HEK293T (cell line): ENCODE measurements at regions not wholly inside any gene's neighbourhood (a gene's known extent, or its start where the extent isn't known, plus 50 kb on each side); places are given as distances from the start of the nearest gene placed in this dataset.
"Not testable (repeated sequence)": the region's sequence is repeated elsewhere in the genome, so short reads cannot be mapped to it uniquely, and the experiment has no call there.

Experiments
- CTCF ChIA-PET: fragments of 350-600 bp; formaldehyde crosslinking; extraction: SDS; loops from one replicate; lab custom pipeline; 2021; ENCODE audit warnings: antibody characterized with exemption, inconsistent platforms; lab: Yijun Ruan, JAX
- POLR2A ChIA-PET: fragments of 350-600 bp; formaldehyde crosslinking; extraction: SDS; loops from one replicate; lab custom pipeline; 2020; ENCODE audit warnings: antibody characterized with exemption, inconsistent platforms; lab: Yijun Ruan, JAX
- DNase-seq: peaks from one replicate; pipeline ENCODE4 v3.0.0; 2012; ENCODE audit warnings: mixed read lengths; ENCODE audit errors: extremely low spot score
- ARNT ChIP-seq: fragments of 450-650 bp; IDR thresholded peaks from 2 replicates; pipeline ENCODE4 v1.6.1; 2017; ENCODE audit warnings: mild to moderate bottlenecking
- BHLHE40 ChIP-seq: fragments of 450-650 bp; IDR thresholded peaks from 2 replicates; pipeline ENCODE4 v1.6.1; 2016; ENCODE audit warnings: mild to moderate bottlenecking, moderate library complexity, borderline replicate concordance
- CTBP1 ChIP-seq: fragments of 450-650 bp; IDR thresholded peaks from 2 replicates; pipeline ENCODE4 v1.6.1; 2016; ENCODE audit warnings: borderline replicate concordance
- ELF4 ChIP-seq: fragments of 450-650 bp; IDR thresholded peaks from 2 replicates; pipeline ENCODE4 v1.6.1; 2017; ENCODE audit warnings: antibody characterized with exemption
- FOXA1 ChIP-seq: fragments of 450-650 bp; IDR thresholded peaks from 2 replicates; pipeline ENCODE4 v1.6.1; 2016; ENCODE audit warnings: mild to moderate bottlenecking
- FOXK2 ChIP-seq: fragments of 450-650 bp; IDR thresholded peaks from 2 replicates; pipeline ENCODE4 v1.6.1; 2016; ENCODE audit warnings: mild to moderate bottlenecking
- FOXM1 ChIP-seq: fragments of 450-650 bp; IDR thresholded peaks from 2 replicates; pipeline ENCODE4 v1.6.1; 2017; ENCODE audit warnings: mild to moderate bottlenecking, borderline replicate concordance
- HDGF ChIP-seq: fragments of 450-650 bp; IDR thresholded peaks from 2 replicates; pipeline ENCODE4 v1.6.1; 2017; ENCODE audit warnings: antibody characterized with exemption, borderline replicate concordance
- L3MBTL2 ChIP-seq: fragments of 450-650 bp; conservative IDR thresholded peaks from 2 replicates; pipeline ENCODE4 v1.6.1; 2016; ENCODE audit warnings: mild to moderate bottlenecking
- LEF1 ChIP-seq: fragments of 450-650 bp; IDR thresholded peaks from 2 replicates; pipeline ENCODE4 v1.6.1; 2017; ENCODE audit warnings: mild to moderate bottlenecking, borderline replicate concordance
- NFRKB ChIP-seq: fragments of 450-650 bp; IDR thresholded peaks from 2 replicates; pipeline ENCODE4 v1.6.1; 2016; ENCODE audit warnings: mild to moderate bottlenecking, moderate library complexity
- SP1 ChIP-seq: fragments of 450-650 bp; IDR thresholded peaks from 2 replicates; pipeline ENCODE4 v1.6.1; 2017
- SUZ12 ChIP-seq: fragments of 450-650 bp; IDR thresholded peaks from 2 replicates; pipeline ENCODE4 v1.6.1; 2016; ENCODE audit warnings: mild to moderate bottlenecking
- TARDBP ChIP-seq: fragments of 450-650 bp; IDR thresholded peaks from 2 replicates; pipeline ENCODE4 v1.6.1; 2016
- ZNF384 ChIP-seq: fragments of 450-650 bp; IDR thresholded peaks from 2 replicates; pipeline ENCODE4 v1.6.1; 2016
- TF ChIP-seq, protein P1 (sequence below): fragments of 450-650 bp; IDR thresholded peaks from 2 replicates; pipeline ENCODE4 v1.6.1; 2016

DNA sequence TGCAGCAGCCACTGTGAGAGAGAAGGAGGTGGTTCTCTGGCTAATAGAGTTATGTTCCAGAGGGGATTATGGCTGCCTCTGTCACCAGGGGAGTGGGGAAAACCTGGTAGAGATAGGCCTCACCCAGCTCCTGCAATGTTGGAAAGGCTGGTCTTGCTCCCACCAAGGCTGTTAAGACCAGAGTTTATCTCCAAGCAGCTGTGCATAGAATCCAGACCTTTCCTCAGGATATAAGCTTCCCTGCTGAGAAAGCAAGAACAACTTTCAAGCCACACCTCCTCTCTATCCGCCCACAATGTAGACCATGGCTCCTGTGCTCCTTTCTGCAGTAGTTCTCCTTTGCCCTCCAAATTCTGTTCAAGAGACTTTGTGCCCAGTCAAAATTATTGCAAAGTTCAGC is 1375.4 kb downstream of the REEP3 start:
- POLR2A ChIA-PET = no interaction called here
- no peak for TF ChIP-seq BHLHE40
- no peak for TF ChIP-seq SUZ12
- TF ChIP-seq LEF1 = no peak
- TF ChIP-seq ZNF384 = no peak
- no peak for TF ChIP-seq FOXK2
- TF ChIP-seq, protein P1, sequence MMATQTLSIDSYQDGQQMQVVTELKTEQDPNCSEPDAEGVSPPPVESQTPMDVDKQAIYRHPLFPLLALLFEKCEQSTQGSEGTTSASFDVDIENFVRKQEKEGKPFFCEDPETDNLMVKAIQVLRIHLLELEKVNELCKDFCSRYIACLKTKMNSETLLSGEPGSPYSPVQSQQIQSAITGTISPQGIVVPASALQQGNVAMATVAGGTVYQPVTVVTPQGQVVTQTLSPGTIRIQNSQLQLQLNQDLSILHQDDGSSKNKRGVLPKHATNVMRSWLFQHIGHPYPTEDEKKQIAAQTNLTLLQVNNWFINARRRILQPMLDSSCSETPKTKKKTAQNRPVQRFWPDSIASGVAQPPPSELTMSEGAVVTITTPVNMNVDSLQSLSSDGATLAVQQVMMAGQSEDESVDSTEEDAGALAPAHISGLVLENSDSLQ = no peak
- no peak for TF ChIP-seq NFRKB
- no peak for TF ChIP-seq CTBP1
- no peak for TF ChIP-seq TARDBP
- DNase-seq = no peak
- CTCF ChIA-PET = no interaction called here

DNA sequence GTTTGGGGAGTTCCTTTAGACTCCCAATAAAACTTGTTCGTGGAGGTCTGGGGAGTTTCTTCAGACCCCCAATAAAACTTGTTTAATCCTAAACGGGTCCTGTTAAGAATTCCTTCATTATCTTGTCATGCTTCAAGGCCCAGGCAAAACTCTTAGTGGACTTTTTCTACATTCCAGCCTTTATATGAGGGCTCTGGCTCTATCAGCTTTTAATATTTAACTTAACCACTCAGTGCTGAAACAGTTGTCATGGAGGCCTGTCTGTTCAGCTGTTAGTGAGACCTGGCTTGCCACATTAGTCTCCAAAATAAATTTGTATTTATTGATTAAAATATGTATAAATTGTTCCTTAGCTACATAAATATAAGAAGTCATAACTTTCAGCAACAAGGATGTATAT is 1385.1 kb downstream of the REEP3 start:
- DNase-seq, POLR2A ChIA-PET, CTCF ChIA-PET: not testable (repeated sequence)

DNA sequence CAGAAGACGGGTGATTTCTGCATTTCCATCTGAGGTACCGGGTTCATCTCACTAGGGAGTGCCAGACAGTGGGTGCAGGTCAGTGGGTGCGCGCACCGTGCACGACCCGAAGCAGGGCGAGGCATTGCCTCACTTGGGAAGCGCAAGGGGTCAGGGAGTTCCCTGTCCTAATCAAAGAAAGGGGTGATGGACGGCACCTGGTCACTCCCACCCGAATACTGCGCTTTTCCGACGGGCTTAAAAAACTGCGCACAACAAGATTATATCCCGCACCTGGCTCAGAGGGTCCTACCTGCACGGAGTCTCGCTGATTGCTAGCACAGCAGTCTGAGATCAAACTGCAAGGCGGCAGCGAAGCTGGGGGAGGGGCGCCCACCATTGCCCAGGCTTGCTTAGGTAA is 1403.1 kb downstream of the REEP3 start:
- DNase-seq, POLR2A ChIA-PET: not testable (repeated sequence)
- CTCF ChIA-PET = interaction anchor here (0.6 kb wide), 1 partner anchor 821 kb away, joined by 4 read pairs; no protein-coding TSS in a partner anchor

DNA sequence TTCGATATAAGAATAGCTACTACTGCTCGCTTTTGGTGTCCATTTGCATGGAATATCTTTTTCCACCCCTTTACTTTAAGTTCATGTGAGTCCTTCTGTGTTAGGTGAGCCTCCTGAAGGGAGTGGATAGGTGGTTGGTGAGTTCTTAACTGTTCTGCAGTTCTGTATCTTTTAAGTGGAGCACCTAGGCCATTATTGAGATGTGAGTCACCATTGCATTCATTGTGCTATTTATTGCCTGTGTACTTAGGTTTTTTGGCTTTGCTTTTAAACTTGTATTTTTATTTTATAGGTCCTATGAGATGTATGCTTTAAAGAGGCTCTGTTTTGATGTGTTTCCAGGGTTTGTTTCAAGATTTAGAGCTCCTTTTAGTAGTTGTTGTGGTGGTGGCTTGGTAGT is 1430.8 kb downstream of the REEP3 start:
- ChIA-PET CTCF (interaction anchor here (0.6 kb wide), 1 partner anchor 330 kb away, joined by 5 read pairs; no protein-coding TSS in a partner anchor), POLR2A (no interaction called here)
- no peak for DNase-seq
- no peak for TF ChIP-seq SUZ12
- no peak for TF ChIP-seq TARDBP
- no peak for TF ChIP-seq FOXA1
- TF ChIP-seq L3MBTL2 = no peak
- no peak for TF ChIP-seq FOXM1
- no peak for TF ChIP-seq NFRKB
- no peak for TF ChIP-seq ELF4
- TF ChIP-seq SP1 = no peak
- TF ChIP-seq CTBP1 = no peak
- no peak for TF ChIP-seq BHLHE40
- TF ChIP-seq ZNF384 = no peak
- TF ChIP-seq, protein P1 = no peak
- no peak for TF ChIP-seq HDGF
- no peak for TF ChIP-seq LEF1

DNA sequence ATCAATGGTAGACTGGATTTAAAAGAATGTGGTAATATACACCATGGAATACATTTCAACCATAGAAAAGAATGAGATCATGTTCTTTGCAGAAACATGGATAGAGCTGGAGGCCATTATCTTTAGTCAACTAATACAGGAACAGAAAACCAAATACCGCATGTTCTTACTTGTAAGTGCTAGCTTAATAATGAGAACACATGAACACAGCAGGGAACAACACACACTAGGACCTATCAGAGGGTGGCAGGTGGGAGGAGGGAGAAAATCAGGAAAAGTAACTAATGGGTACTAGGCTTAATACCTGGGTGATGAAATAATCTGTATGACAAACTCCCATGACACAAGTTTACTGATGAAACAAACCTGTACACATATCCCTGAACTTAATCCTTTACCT is 1435.2 kb downstream of the REEP3 start:
- ChIA-PET POLR2A (no interaction called here), CTCF (no interaction called here)
- TF ChIP-seq TARDBP = no peak
- TF ChIP-seq SP1 = no peak
- TF ChIP-seq NFRKB = no peak
- no peak for TF ChIP-seq LEF1
- TF ChIP-seq HDGF = no peak
- TF ChIP-seq BHLHE40 = no peak
- DNase-seq = no peak

DNA sequence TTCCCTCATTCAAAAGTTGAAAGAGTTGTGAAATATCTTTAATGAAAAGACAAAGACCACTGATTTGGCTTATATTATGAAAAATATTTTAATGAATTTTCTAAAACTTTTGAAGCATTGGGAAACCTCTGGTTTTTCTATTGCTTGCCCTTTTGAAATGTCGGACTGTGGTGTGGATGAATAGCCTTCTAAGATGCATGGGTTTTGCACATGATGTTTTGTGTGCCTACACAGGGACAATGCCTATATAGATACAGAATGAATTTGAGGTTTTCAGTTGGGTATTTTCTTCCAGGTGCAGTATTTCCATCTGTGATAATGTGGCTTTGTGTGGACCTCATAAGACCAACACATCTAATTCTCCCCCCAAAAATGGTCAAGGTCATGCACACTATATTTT is 1437.9 kb downstream of the REEP3 start:
- CTCF ChIA-PET = no interaction called here

DNA sequence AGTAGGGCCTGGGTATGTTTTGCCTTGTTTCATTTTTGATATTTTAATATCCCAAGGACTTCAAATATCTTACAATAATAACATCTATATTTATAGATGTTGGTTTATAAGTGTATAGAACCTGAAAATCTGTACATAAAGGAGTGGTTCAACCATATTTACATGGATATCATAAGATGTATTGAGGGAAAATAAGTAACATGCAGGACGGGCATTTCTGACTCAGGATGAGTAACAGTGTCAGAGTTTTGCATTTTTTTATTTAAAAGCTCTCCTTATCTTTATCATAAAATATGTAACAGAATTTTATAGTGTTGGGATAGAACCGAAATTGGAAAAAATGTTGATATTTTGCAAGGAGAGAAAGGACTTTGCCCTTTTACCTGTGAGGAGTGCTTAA is 1438.7 kb downstream of the REEP3 start:
- ChIA-PET POLR2A (no interaction called here), CTCF (no interaction called here)
- DNase-seq = no peak
- TF ChIP-seq FOXM1 (no peak), TARDBP (no peak), FOXK2 (no peak), ELF4 (no peak), BHLHE40 (no peak), LEF1 (no peak), SUZ12 (no peak), ARNT (no peak), CTBP1 (no peak), NFRKB (no peak), L3MBTL2 (no peak), HDGF (no peak), FOXA1 (no peak), ZNF384 (no peak)
- TF ChIP-seq, protein P1 = no peak

More for the DNA sequence above, 1437.9 kb downstream of the REEP3 start:
- no peak for DNase-seq
- POLR2A ChIA-PET = no interaction called here
- TF ChIP-seq ZNF384 = no peak
- no peak for TF ChIP-seq BHLHE40
- TF ChIP-seq SP1 = no peak
- no peak for TF ChIP-seq ELF4

DNA sequence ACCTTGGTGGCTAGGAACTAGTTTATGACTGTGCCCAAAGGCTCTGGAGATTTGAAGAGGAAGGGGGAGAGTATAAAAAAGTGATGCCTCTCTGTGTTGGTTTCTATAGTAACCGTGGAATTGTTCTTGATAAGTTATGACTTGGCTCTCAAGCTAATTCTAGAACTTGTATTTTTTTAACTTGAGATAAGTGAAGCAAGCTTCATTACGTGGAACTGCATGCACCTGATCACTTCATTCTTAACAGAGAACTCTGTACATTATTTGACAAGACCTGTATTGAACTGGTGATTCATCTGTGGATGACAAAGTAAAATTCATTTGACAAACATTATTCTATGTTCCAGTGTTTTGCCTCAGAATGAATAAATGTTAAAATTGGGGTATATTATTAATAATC is 1452.2 kb downstream of the REEP3 start:
- no peak for TF ChIP-seq TARDBP
- DNase-seq = no peak
- ChIA-PET POLR2A (no interaction called here), CTCF (no interaction called here)
